K562 (cell line): ENCODE measurements at regions not wholly inside any gene's neighbourhood (a gene's known extent, or its start where the extent isn't known, plus 50 kb on each side); places are given as distances from the start of the nearest gene placed in this dataset.

Experiments
- ATAC-seq: fragments of 200-7000 bp; cut with Tn5 transposase; 3 replicates; pipeline ENCODE4 v1.9.1; 2020; ENCODE audit warnings: moderate library complexity
- BruUV-seq: library from RNA; stranded (reverse); fragments of 400-500 nt; replicated peaks from 2 replicates; lab custom pipeline; 2021; lab: Mats Ljungman, UMichigan
- CTCF ChIA-PET: fragments of 300-600 bp; formaldehyde crosslinking; extraction: SDS; loops from one replicate; lab custom pipeline; 2021; ENCODE audit warnings: low intra/inter-chr PET ratio; lab: Yijun Ruan, JAX
- POLR2A ChIA-PET: fragments of 300-600, 350-650 bp; sonication (Branson Sonifier 250); formaldehyde crosslinking; extraction: SDS; loops from one replicate; lab custom pipeline; 2021; ENCODE audit warnings: antibody characterized with exemption, inconsistent platforms; lab: Yijun Ruan, JAX
- DNase-seq, 4 experiments: peaks; one replicate each; pipeline versions ENCODE4 v3.0.0 to v3.0.0-alpha.2; 2011 to 2018; ENCODE audit warnings: low spot score in 3 of 4, mixed read lengths in 3 of 4; ENCODE audit errors: extremely low read depth in 1 of 4
- FAIRE-seq: peaks from 2 replicates; lab custom pipeline; 2011; peaks lifted over from hg19 to GRCh38; lab: Jason Lieb, UNC
- H2AFZ ChIP-seq: 2 replicates; pipeline ENCODE4 v1.6.0; 2011; ENCODE audit warnings: low read depth, low read length, control low read depth, inconsistent platforms
- H3K27ac ChIP-seq: fragments of 200-600 bp; 3 replicates; pipeline ENCODE4 v1.8.0; 2011; ENCODE audit warnings: low read depth, mild to moderate bottlenecking, control low read depth, inconsistent platforms, low read length, moderate library complexity, mixed read lengths; ENCODE audit errors: extremely low read depth
- H3K27me3 ChIP-seq, 2 experiments: fragments of 300-600 bp in 1 of 2; 2 replicates in 1 of 2; 3 replicates in 1 of 2; pipeline versions ENCODE4 v1.6.0 to v1.8.0; 2011; ENCODE audit warnings: inconsistent platforms in 2 of 2, low read length in 2 of 2, mild to moderate bottlenecking in 1 of 2, mixed read lengths in 1 of 2, moderate library complexity in 1 of 2; ENCODE audit not compliant: control insufficient read depth in 2 of 2, insufficient read depth in 2 of 2
- H3K36me3 ChIP-seq: fragments of 300-600 bp; 3 replicates; pipeline ENCODE4 v1.8.0; 2011; ENCODE audit warnings: mild to moderate bottlenecking, low read length, inconsistent platforms; ENCODE audit not compliant: control insufficient read depth, insufficient read depth
- H3K4me1 ChIP-seq, 2 experiments: fragments of 200-600 bp in 1 of 2; replicated peaks in 1 of 2; 2 replicates in 1 of 2; 3 replicates in 1 of 2; pipeline versions ENCODE4 v1.5.1 to v1.8.0; 2011; ENCODE audit warnings: inconsistent platforms in 2 of 2, low read length in 2 of 2, mild to moderate bottlenecking in 1 of 2, mixed read lengths in 1 of 2, moderate library complexity in 1 of 2; ENCODE audit not compliant: control insufficient read depth in 2 of 2, insufficient read depth in 2 of 2
- H3K4me2 ChIP-seq: 2 replicates; pipeline ENCODE4 v1.6.1; 2011; ENCODE audit warnings: low read length, control low read depth, inconsistent platforms, mixed read lengths; ENCODE audit not compliant: insufficient read depth
- H3K4me3 ChIP-seq: fragments of 200-600 bp; sonication (generic), shearing (Covaris generic); 2 replicates; pipeline ENCODE4 v1.5.1; 2016; ENCODE audit warnings: control low read depth, inconsistent platforms
- H3K79me2 ChIP-seq: fragments of 200-600 bp; 3 replicates; pipeline ENCODE4 v1.8.0; 2011; ENCODE audit warnings: low read length, inconsistent platforms; ENCODE audit not compliant: control insufficient read depth, insufficient read depth
- H3K9ac ChIP-seq, 2 experiments: 2 replicates each; pipeline versions ENCODE4 v1.6.0 to v1.6.1; 2011; ENCODE audit warnings: low read depth in 2 of 2, low read length in 2 of 2, control low read depth in 1 of 2, inconsistent platforms in 1 of 2, mild to moderate bottlenecking in 1 of 2, mixed read lengths in 1 of 2; ENCODE audit not compliant: insufficient read depth in 1 of 2
- H3K9me1 ChIP-seq: one replicate; pipeline ENCODE4 v1.6.0; 2011; ENCODE audit warnings: inconsistent platforms, mild to moderate bottlenecking, low read length, moderate library complexity; ENCODE audit not compliant: control insufficient read depth, insufficient read depth
- H3K9me3 ChIP-seq: replicated peaks from 2 replicates; pipeline ENCODE4 v1.5.1; 2011; ENCODE audit warnings: low read depth, low read length, inconsistent platforms; ENCODE audit not compliant: control insufficient read depth, insufficient read depth
- H4K20me1 ChIP-seq: replicated peaks from 2 replicates; pipeline ENCODE4 v1.6.1; 2011; ENCODE audit warnings: low read length, inconsistent platforms, mixed read lengths; ENCODE audit not compliant: control insufficient read depth, insufficient read depth
- BRD4 ChIP-seq: fragments of 200-600 bp; sonication (generic); IDR thresholded peaks from 2 replicates; pipeline ENCODE4 v1.6.1; 2017; ENCODE audit warnings: inconsistent platforms
- FOSL1 ChIP-seq: fragments of 200-800 bp; sonication (Bioruptor generic); conservative IDR thresholded peaks from 2 replicates; pipeline ENCODE4 v1.6.1; 2016; ENCODE audit warnings: missing genetic modification characterization, missing compliant biosample characterization
- HCFC1 ChIP-seq: IDR thresholded peaks from 2 replicates; pipeline ENCODE4 v1.6.1; 2012; ENCODE audit warnings: low read depth, low read length, improper control_type of control experiment
- HNRNPL ChIP-seq: fragments of 200-400 bp; formaldehyde crosslinking; IDR thresholded peaks from 2 replicates; pipeline ENCODE4 v1.6.1; 2017; ENCODE audit warnings: low read depth, mild to moderate bottlenecking, low read length
- PHTF2 ChIP-seq: fragments of 250-450 bp; sonication (Bioruptor Pico); IDR thresholded peaks from 2 replicates; pipeline ENCODE4 v1.5.0; 2021; ENCODE audit warnings: mild to moderate bottlenecking
- U2AF1 ChIP-seq: fragments of 200-400 bp; formaldehyde crosslinking; optimal IDR thresholded peaks from 2 replicates; pipeline ENCODE3; 2017; ENCODE audit warnings: mild to moderate bottlenecking, low read depth, low read length, moderate library complexity
- ZNF444 ChIP-seq: fragments of 250-450 bp; sonication (Bioruptor Pico); IDR thresholded peaks from 2 replicates; pipeline ENCODE4 v1.4.0; 2020; ENCODE audit warnings: mild to moderate bottlenecking, moderate library complexity
- WGBS: fragments of 100-300 bp; shearing (Covaris generic); methylation state at CpG from one replicate; pipeline ENCODE4 v1.1.6; 2016; ENCODE audit warnings: low coverage, mixed read lengths; ENCODE audit not compliant: insufficient coverage; ENCODE audit errors: missing lambda C conversion rate; 5-methylcytosine and 5-hydroxymethylcytosine counted together
- in situ Hi-C: fragments of 300-500 bp; cut with MboI; formaldehyde crosslinking; loops from 4 replicates; pipeline ENCODE4 v1.15.0; 2018; ENCODE audit warnings: inconsistent platforms, mixed read lengths
- intact Hi-C: fragments of 100-400 bp; cut with micrococcal nuclease; formaldehyde crosslinking; loops from 2 replicates; pipeline ENCODE4 v1.14.2; 2022
- TF ChIP-seq, protein P1 (sequence below), 2 experiments: fragments of 450-650 bp; IDR thresholded peaks; 2 replicates each; pipeline ENCODE4 v1.6.1; 2018; ENCODE audit warnings: mild to moderate bottlenecking in 2 of 2, low read depth in 1 of 2; ENCODE audit not compliant: partially characterized antibody in 2 of 2

GRCh38 chr6:8536122-8536521 is 100.8 kb upstream of the SLC35B3 start (continued):
- TF ChIP-seq FOSL1 (tag), result no peak

DNA sequence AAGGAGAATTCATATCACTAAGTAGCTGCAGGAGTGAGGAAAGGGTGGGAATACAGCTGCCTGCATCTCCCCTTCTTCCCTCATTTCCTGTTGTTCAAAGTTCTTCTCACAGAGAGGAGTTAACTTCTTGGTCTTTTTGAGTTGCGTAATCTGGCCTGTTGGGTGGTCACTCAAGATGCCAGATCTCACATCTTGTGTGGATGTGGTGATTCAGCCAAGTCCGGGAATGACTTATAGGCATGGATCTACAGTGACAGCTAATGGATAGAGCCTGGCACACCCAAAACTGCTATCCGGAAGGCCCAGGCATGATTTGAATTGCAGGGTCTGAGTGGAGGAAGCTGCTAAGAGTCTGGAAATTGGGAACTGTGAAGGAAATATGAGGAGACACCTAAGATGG is 100.2 kb upstream of the SLC35B3 start:
- no peak overlapping the region for H3K9ac ChIP-seq
- in situ Hi-C loops, result no loop called here
- FAIRE-seq (no peak), DNase-seq (no peak)
- no peak overlapping the region for H3K4me2 ChIP-seq
- no peak overlapping the region for H3K27ac ChIP-seq
- no peaks in the 10 kb centered on the region for H3K36me3 ChIP-seq
- peaks cover 4% of the 10 kb centered on the region; the same call in 1 of the 2 replicates for H3K9me3 ChIP-seq
- no peak overlapping the region for H3K4me3 ChIP-seq
- CTCF ChIA-PET, result no interaction called here
- no peaks in the 10 kb centered on the region for H3K4me1 ChIP-seq
- 0% methylated on average over 3 of the region's 3 CpGs for WGBS
- no peaks in the 10 kb centered on the region for H3K27me3 ChIP-seq
- no peak for TF ChIP-seq HNRNPL
- no peak for TF ChIP-seq ZNF444 (CRISPR knock-in tag)
- no peak for TF ChIP-seq PHTF2
- no peak for TF ChIP-seq BRD4
- TF ChIP-seq HCFC1, result no peak
- no peak for TF ChIP-seq U2AF1
- TF ChIP-seq, protein P1, sequence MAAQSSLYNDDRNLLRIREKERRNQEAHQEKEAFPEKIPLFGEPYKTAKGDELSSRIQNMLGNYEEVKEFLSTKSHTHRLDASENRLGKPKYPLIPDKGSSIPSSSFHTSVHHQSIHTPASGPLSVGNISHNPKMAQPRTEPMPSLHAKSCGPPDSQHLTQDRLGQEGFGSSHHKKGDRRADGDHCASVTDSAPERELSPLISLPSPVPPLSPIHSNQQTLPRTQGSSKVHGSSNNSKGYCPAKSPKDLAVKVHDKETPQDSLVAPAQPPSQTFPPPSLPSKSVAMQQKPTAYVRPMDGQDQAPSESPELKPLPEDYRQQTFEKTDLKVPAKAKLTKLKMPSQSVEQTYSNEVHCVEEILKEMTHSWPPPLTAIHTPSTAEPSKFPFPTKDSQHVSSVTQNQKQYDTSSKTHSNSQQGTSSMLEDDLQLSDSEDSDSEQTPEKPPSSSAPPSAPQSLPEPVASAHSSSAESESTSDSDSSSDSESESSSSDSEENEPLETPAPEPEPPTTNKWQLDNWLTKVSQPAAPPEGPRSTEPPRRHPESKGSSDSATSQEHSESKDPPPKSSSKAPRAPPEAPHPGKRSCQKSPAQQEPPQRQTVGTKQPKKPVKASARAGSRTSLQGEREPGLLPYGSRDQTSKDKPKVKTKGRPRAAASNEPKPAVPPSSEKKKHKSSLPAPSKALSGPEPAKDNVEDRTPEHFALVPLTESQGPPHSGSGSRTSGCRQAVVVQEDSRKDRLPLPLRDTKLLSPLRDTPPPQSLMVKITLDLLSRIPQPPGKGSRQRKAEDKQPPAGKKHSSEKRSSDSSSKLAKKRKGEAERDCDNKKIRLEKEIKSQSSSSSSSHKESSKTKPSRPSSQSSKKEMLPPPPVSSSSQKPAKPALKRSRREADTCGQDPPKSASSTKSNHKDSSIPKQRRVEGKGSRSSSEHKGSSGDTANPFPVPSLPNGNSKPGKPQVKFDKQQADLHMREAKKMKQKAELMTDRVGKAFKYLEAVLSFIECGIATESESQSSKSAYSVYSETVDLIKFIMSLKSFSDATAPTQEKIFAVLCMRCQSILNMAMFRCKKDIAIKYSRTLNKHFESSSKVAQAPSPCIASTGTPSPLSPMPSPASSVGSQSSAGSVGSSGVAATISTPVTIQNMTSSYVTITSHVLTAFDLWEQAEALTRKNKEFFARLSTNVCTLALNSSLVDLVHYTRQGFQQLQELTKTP (IDR thresholded peaks at IDR 0.05; ENCODE audit: low read depth in 1 of 2, partially characterized antibody in 2 of 2), result no peak
- TF ChIP-seq, all 486 proteins: peak for 0
- Histone ChIP-seq H2AFZ (no peak overlapping the region), H3K9me1 (no peaks in the 10 kb centered on the region), H4K20me1 (no peaks in the 10 kb centered on the region), H3K79me2 (no peaks in the 10 kb centered on the region)
- no TSS peak for BruUV-seq
- no peak for ATAC-seq
- POLR2A ChIA-PET, result no interaction called here
- intact Hi-C loops, result no loop called here
